Neural cell (in vitro differentiated cells): ENCODE measurements at regions not wholly inside any gene's neighbourhood (a gene's known extent, or its start where the extent isn't known, plus 50 kb on each side); places are given as distances from the start of the nearest gene placed in this dataset.

Experiments used
- H2AFZ ChIP-seq: fragments of 200-600, 300-800 bp; sonication (generic), shearing (Covaris generic); 2 replicates; pipeline ENCODE4 v1.6.0; 2014; ENCODE audit warnings: low read depth, mild to moderate bottlenecking, antibody characterized with exemption, low read length, moderate library complexity
- H3F3A ChIP-seq: fragments of 200-600 bp; shearing (Covaris generic); 2 replicates; pipeline ENCODE4 v1.6.1; 2016; ENCODE audit warnings: mild to moderate bottlenecking, moderate library complexity, mixed read lengths, antibody characterized with exemption, low read length; ENCODE audit not compliant: insufficient read depth, poor library complexity, severe bottlenecking
- H3K27ac ChIP-seq: fragments of 200-600, 300-800 bp; sonication (generic), shearing (Covaris generic); 2 replicates; pipeline ENCODE4 v1.5.1; 2014; ENCODE audit warnings: mild to moderate bottlenecking, low read length, moderate library complexity
- H3K27me3 ChIP-seq: fragments of 300-800, 200-600 bp; sonication (generic), shearing (Covaris generic); 2 replicates; pipeline ENCODE4 v1.6.0; 2014; ENCODE audit warnings: mild to moderate bottlenecking, low read depth, low read length, moderate library complexity; ENCODE audit not compliant: insufficient read depth
- H3K36me3 ChIP-seq: fragments of 300-800, 200-600 bp; sonication (generic), shearing (Covaris generic); 2 replicates; pipeline ENCODE4 v1.5.1; 2014; ENCODE audit warnings: mild to moderate bottlenecking, antibody characterized with exemption, low read length, moderate library complexity; ENCODE audit not compliant: insufficient read depth
- H3K4me2 ChIP-seq: fragments of 300-800, 200-600 bp; sonication (generic), shearing (Covaris generic); 2 replicates; pipeline ENCODE4 v1.6.0; 2014; ENCODE audit warnings: mild to moderate bottlenecking, low read length
- H3K4me3 ChIP-seq: fragments of 300-800, 200-600 bp; sonication (generic), shearing (Covaris generic); 2 replicates; pipeline ENCODE4 v1.5.1; 2014; ENCODE audit warnings: mild to moderate bottlenecking, low read length, moderate library complexity
- H3K79me2 ChIP-seq: fragments of 200-600 bp; shearing (Covaris generic); replicated peaks from 2 replicates; pipeline ENCODE4 v1.6.0; 2014; ENCODE audit warnings: mild to moderate bottlenecking, low read length, moderate library complexity; ENCODE audit not compliant: insufficient read depth
- H3K9ac ChIP-seq: fragments of 300-800, 200-600 bp; sonication (generic), shearing (Covaris generic); 2 replicates; pipeline ENCODE4 v1.6.1; 2016; ENCODE audit warnings: mild to moderate bottlenecking, low read length, mixed read lengths
- H3K9me2 ChIP-seq: fragments of 200-600 bp; shearing (Covaris generic); 2 replicates; pipeline ENCODE4 v1.6.1; 2016; ENCODE audit warnings: mild to moderate bottlenecking, low read length, mixed read lengths; ENCODE audit not compliant: insufficient read depth
- H3K9me3 ChIP-seq: fragments of 200-600, 300-800 bp; sonication (generic), shearing (Covaris generic); 2 replicates; pipeline ENCODE4 v1.6.1; 2016; ENCODE audit warnings: mild to moderate bottlenecking, mixed run types, low read length, moderate library complexity, mixed read lengths
- H4K20me1 ChIP-seq: fragments of 200-600 bp; shearing (Covaris generic); 2 replicates; pipeline ENCODE4 v1.6.1; 2016; ENCODE audit warnings: mild to moderate bottlenecking, mixed run types; ENCODE audit not compliant: insufficient read depth
- EP300 ChIP-seq: fragments of 450-650 bp; conservative IDR thresholded peaks from 2 replicates; pipeline ENCODE4 v1.6.1; 2014; ENCODE audit warnings: antibody characterized with exemption, mild to moderate bottlenecking, moderate library complexity; ENCODE audit not compliant: poor library complexity, severe bottlenecking
- EZH2 ChIP-seq: fragments of 200-600, 300-800 bp; shearing (Covaris generic), sonication (generic); IDR thresholded peaks from 2 replicates; pipeline ENCODE4 v1.6.1; 2014; ENCODE audit warnings: antibody characterized with exemption, low read length, borderline replicate concordance, mild to moderate bottlenecking; ENCODE audit not compliant: insufficient read depth, poor library complexity, severe bottlenecking
- MXI1 ChIP-seq: fragments of 450-650 bp; conservative IDR thresholded peaks from 2 replicates; pipeline ENCODE4 v1.6.1; 2014; ENCODE audit warnings: antibody characterized with exemption, mild to moderate bottlenecking; ENCODE audit not compliant: poor library complexity, severe bottlenecking
- POLR2AphosphoS5 ChIP-seq: IDR thresholded peaks from 2 replicates; pipeline ENCODE4 v1.6.1; 2012
- RAD21 ChIP-seq: fragments of 450-650 bp; conservative IDR thresholded peaks from 2 replicates; pipeline ENCODE4 v1.6.1; 2014; ENCODE audit warnings: antibody characterized with exemption, mild to moderate bottlenecking, moderate library complexity
- SMC3 ChIP-seq: fragments of 450-650 bp; conservative IDR thresholded peaks from 2 replicates; pipeline ENCODE4 v1.6.1; 2014; ENCODE audit warnings: antibody characterized with exemption, mild to moderate bottlenecking, moderate library complexity; ENCODE audit not compliant: poor library complexity
- TAF1 ChIP-seq: IDR thresholded peaks from 2 replicates; pipeline ENCODE4 v1.6.1; 2012; ENCODE audit warnings: low read depth
- TF ChIP-seq, protein P1 (sequence below): IDR thresholded peaks from 2 replicates; pipeline ENCODE4 v1.6.1; 2012; ENCODE audit warnings: borderline replicate concordance
- TF ChIP-seq, protein P2 (sequence below): fragments of 450-650 bp; IDR thresholded peaks from 2 replicates; pipeline ENCODE4 v1.5.1; 2014; ENCODE audit warnings: antibody characterized with exemption, mild to moderate bottlenecking, moderate library complexity; ENCODE audit not compliant: poor library complexity, severe bottlenecking

GRCh38 chr14:43887523-43887922 lies 619.6 kb downstream of the FSCB start:
- Histone ChIP-seq H3K79me2 (no peaks in the 10 kb centered on the region), H3K27me3 (no peaks in the 10 kb centered on the region), H3K4me2 (no peak overlapping the region), H3F3A (no peaks in the 10 kb centered on the region), H3K36me3 (no peaks in the 10 kb centered on the region), H3K9ac (no peak overlapping the region), H2AFZ (no peak overlapping the region), H3K9me3 (no peaks in the 10 kb centered on the region), H3K27ac (no peak overlapping the region), H3K9me2 (no peaks in the 10 kb centered on the region), H3K4me3 (no peak overlapping the region), H4K20me1 (no peaks in the 10 kb centered on the region)
- TF ChIP-seq TAF1 (no peak), MXI1 (no peak), RAD21 (no peak), POLR2AphosphoS5 (no peak), EP300 (no peak), EZH2 (no peak), SMC3 (no peak)
- TF ChIP-seq, protein P1, sequence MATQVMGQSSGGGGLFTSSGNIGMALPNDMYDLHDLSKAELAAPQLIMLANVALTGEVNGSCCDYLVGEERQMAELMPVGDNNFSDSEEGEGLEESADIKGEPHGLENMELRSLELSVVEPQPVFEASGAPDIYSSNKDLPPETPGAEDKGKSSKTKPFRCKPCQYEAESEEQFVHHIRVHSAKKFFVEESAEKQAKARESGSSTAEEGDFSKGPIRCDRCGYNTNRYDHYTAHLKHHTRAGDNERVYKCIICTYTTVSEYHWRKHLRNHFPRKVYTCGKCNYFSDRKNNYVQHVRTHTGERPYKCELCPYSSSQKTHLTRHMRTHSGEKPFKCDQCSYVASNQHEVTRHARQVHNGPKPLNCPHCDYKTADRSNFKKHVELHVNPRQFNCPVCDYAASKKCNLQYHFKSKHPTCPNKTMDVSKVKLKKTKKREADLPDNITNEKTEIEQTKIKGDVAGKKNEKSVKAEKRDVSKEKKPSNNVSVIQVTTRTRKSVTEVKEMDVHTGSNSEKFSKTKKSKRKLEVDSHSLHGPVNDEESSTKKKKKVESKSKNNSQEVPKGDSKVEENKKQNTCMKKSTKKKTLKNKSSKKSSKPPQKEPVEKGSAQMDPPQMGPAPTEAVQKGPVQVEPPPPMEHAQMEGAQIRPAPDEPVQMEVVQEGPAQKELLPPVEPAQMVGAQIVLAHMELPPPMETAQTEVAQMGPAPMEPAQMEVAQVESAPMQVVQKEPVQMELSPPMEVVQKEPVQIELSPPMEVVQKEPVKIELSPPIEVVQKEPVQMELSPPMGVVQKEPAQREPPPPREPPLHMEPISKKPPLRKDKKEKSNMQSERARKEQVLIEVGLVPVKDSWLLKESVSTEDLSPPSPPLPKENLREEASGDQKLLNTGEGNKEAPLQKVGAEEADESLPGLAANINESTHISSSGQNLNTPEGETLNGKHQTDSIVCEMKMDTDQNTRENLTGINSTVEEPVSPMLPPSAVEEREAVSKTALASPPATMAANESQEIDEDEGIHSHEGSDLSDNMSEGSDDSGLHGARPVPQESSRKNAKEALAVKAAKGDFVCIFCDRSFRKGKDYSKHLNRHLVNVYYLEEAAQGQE = no peak
- TF ChIP-seq, protein P2, sequence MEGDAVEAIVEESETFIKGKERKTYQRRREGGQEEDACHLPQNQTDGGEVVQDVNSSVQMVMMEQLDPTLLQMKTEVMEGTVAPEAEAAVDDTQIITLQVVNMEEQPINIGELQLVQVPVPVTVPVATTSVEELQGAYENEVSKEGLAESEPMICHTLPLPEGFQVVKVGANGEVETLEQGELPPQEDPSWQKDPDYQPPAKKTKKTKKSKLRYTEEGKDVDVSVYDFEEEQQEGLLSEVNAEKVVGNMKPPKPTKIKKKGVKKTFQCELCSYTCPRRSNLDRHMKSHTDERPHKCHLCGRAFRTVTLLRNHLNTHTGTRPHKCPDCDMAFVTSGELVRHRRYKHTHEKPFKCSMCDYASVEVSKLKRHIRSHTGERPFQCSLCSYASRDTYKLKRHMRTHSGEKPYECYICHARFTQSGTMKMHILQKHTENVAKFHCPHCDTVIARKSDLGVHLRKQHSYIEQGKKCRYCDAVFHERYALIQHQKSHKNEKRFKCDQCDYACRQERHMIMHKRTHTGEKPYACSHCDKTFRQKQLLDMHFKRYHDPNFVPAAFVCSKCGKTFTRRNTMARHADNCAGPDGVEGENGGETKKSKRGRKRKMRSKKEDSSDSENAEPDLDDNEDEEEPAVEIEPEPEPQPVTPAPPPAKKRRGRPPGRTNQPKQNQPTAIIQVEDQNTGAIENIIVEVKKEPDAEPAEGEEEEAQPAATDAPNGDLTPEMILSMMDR = no peak

DNA sequence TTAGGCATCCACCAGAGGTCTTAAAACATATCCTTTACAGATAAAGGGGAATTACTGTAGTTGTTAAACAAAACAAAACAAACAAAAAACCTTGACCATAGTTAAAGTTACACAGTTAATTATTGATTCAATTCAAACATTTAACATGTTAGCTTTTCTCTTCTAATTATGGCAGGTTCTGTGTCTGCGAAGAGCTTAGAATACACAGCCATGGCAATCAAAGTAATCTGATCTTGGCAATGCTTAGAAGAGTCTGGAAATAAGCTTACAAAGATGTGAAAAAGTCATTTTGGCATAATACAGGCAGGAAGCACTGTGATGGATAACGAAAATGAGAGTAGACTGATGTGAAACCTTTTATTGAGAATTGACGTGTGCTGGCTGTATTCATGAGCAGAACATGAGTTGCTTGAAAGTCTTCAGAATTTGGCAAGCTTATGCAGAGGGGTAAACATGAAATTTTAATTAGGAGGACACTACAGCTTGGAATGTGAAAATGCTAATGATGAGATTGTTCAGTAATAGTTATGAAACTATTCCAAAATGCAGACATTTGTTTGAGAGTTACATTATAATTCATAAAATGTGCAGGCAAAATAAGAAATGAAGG lies 629.6 kb downstream of the FSCB start:
- no peaks in the 10 kb centered on the region for H3K9me2 ChIP-seq
- H3K4me3 ChIP-seq = no peak overlapping the region
- no peak overlapping the region for H3K27ac ChIP-seq
- H3F3A ChIP-seq = no peaks in the 10 kb centered on the region
- no peaks in the 10 kb centered on the region for H3K9me3 ChIP-seq
- no peaks in the 10 kb centered on the region for H3K36me3 ChIP-seq
- H4K20me1 ChIP-seq = no peaks in the 10 kb centered on the region
- H3K9ac ChIP-seq = no peak overlapping the region
- no peaks in the 10 kb centered on the region for H3K27me3 ChIP-seq
- no peak for TF ChIP-seq SMC3
- no peak for TF ChIP-seq EZH2
- TF ChIP-seq, protein P1 = no peak
- TF ChIP-seq POLR2AphosphoS5 = no peak
- TF ChIP-seq RAD21 = no peak
- no peak for TF ChIP-seq MXI1
- no peak for TF ChIP-seq EP300
- no peak for TF ChIP-seq TAF1
- TF ChIP-seq, protein P2 = no peak
- no peaks in the 10 kb centered on the region for H3K79me2 ChIP-seq
- no peak overlapping the region for H2AFZ ChIP-seq
- H3K4me2 ChIP-seq = no peak overlapping the region
